Uterus (tissue), 3 donors: ENCODE measurements at regions not wholly inside any gene's neighbourhood (a gene's known extent, or its start where the extent isn't known, plus 50 kb on each side); places are given as distances from the start of the nearest gene placed in this dataset.

Source experiments
- DNase-seq, 2 donors: peaks; one replicate each; pipeline ENCODE4 v3.0.0-alpha.2; 2019 to 2020
- H3K27ac ChIP-seq, 2 donors: fragments of 200-600 bp; sonication (generic); 1 replicate in 1 of 2; 2 replicates in 1 of 2; pipeline ENCODE4 v1.5.1; 2016 to 2018
- H3K27me3 ChIP-seq, 2 donors: fragments of 200-600 bp; sonication (generic); one replicate each; pipeline ENCODE4 v1.5.1; 2018 to 2019; ENCODE audit warnings: control low read depth in 1 of 2
- H3K36me3 ChIP-seq, 2 donors: fragments of 200-600 bp; sonication (generic); one replicate each; pipeline ENCODE4 v1.5.1; 2019; ENCODE audit warnings: control low read depth in 1 of 2
- H3K4me1 ChIP-seq, 2 donors: fragments of 200-600 bp; sonication (generic); one replicate each; pipeline ENCODE4 v1.5.1; 2018 to 2019; ENCODE audit warnings: control low read depth in 1 of 2
- H3K4me3 ChIP-seq, 2 donors: fragments of 200-600 bp; sonication (generic); 1 replicate in 1 of 2; 2 replicates in 1 of 2; pipeline ENCODE4 v1.5.1; 2018 to 2019; ENCODE audit warnings: mild to moderate bottlenecking in 1 of 2
- H3K9me3 ChIP-seq, 2 donors: fragments of 200-600 bp; sonication (generic); one replicate each; pipeline ENCODE4 v1.5.1; 2019; ENCODE audit warnings: control low read depth in 1 of 2
- CTCF ChIP-seq, 4 experiments: fragments of 200-600 bp in 2 of 4; fragments of 450-650 bp in 2 of 4; sonication (generic) in 2 of 4; IDR thresholded peaks; one replicate each; pipeline ENCODE4 v1.5.1; 2016 to 2019; ENCODE audit warnings: antibody characterized with exemption in 4 of 4, mild to moderate bottlenecking in 2 of 4, moderate library complexity in 1 of 4
- POLR2A ChIP-seq, 2 donors: fragments of 450-650 bp; IDR thresholded peaks; one replicate each; pipeline ENCODE4 v1.6.1; 2016; ENCODE audit warnings: antibody characterized with exemption in 2 of 2, mild to moderate bottlenecking in 1 of 2, moderate library complexity in 1 of 2
- intact Hi-C: fragments of 100-400 bp; cut with DNase I; formaldehyde crosslinking; loops from one replicate; pipeline ENCODE4 v1.15.1; 2023; ENCODE audit warnings: low total_unique reads
- donor health status: DM: yes; HTN: yes; CAD: no.

- no peak for TF ChIP-seq POLR2A (IDR thresholded peaks at IDR 0.05)
- TF ChIP-seq CTCF (IDR thresholded peaks at IDR 0.05) = no peak
- intact Hi-C loops = no loop called here
- no peaks in the 10 kb centered on the region for H3K36me3 ChIP-seq
These were observed 833.2 kb downstream of the MAFB start for GRCh38 chr20:39855799-39856198.

GRCh38 chr20:39855056-39855455, 834.0 kb downstream of the MAFB start:
- intact Hi-C loops = no loop called here
- Histone ChIP-seq H3K4me1 (peaks cover 0 to 6% of the 10 kb centered on the region in 2 donors), H3K36me3 (no peaks in the 10 kb centered on the region), H3K4me3 (no peak overlapping the region), H3K27ac (no peak overlapping the region), H3K9me3 (no peaks in the 10 kb centered on the region), H3K27me3 (no peaks in the 10 kb centered on the region)
- DNase-seq = no peak
- TF ChIP-seq CTCF (IDR thresholded peaks at IDR 0.05) = no peak
- no peak for TF ChIP-seq POLR2A (IDR thresholded peaks at IDR 0.05)

More at GRCh38 chr20:39855799-39856198, 833.2 kb downstream of the MAFB start:
- DNase-seq = no peak
- Histone ChIP-seq H3K27ac (no peak overlapping the region), H3K9me3 (no peaks in the 10 kb centered on the region), H3K27me3 (no peaks in the 10 kb centered on the region), H3K4me1 (peaks cover 0 to 2% of the 10 kb centered on the region in 2 donors), H3K4me3 (no peak overlapping the region)

GRCh38 chr20:39853636-39854035, 835.4 kb downstream of the MAFB start:
- no peaks in the 10 kb centered on the region for H3K36me3 ChIP-seq
- H3K27me3 ChIP-seq = no peaks in the 10 kb centered on the region
- H3K4me3 ChIP-seq = no peak overlapping the region
- DNase-seq = no peak
- intact Hi-C loops = no loop called here
- no peak overlapping the region for H3K27ac ChIP-seq
- TF ChIP-seq CTCF (IDR thresholded peaks at IDR 0.05) = no peak
- no peak for TF ChIP-seq POLR2A (IDR thresholded peaks at IDR 0.05)
- no peaks in the 10 kb centered on the region for H3K9me3 ChIP-seq
- peaks cover 0 to 13% of the 10 kb centered on the region in 2 donors for H3K4me1 ChIP-seq

- Histone ChIP-seq H3K36me3 (no peaks in the 10 kb centered on the region), H3K4me1 (peaks cover 0 to 13% of the 10 kb centered on the region in 2 donors), H3K9me3 (no peaks in the 10 kb centered on the region), H3K27ac (no peak overlapping the region), H3K27me3 (no peaks in the 10 kb centered on the region), H3K4me3 (no peak overlapping the region)
- no peak for TF ChIP-seq CTCF (IDR thresholded peaks at IDR 0.05)
- TF ChIP-seq POLR2A (IDR thresholded peaks at IDR 0.05) = no peak
- intact Hi-C loops = no loop called here
- no peak for DNase-seq
These were observed 836.0 kb downstream of the MAFB start for GRCh38 chr20:39853050-39853449.

GRCh38 chr20:39851459-39851858, 837.6 kb downstream of the MAFB start:
- Histone ChIP-seq H3K27me3 (no peaks in the 10 kb centered on the region), H3K9me3 (no peaks in the 10 kb centered on the region), H3K27ac (peak overlapping the region; percentile 47 to 56), H3K4me3 (no peak overlapping the region), H3K36me3 (no peaks in the 10 kb centered on the region), H3K4me1 (peaks cover 0 to 13% of the 10 kb centered on the region in 2 donors)
- intact Hi-C loops = no loop called here
- TF ChIP-seq POLR2A (IDR thresholded peaks at IDR 0.05) = no peak
- TF ChIP-seq CTCF (IDR thresholded peaks at IDR 0.05) = no peak
- no peak for DNase-seq
